GM12872 (cell line): ENCODE measurements at regions not wholly inside any gene's neighbourhood (a gene's known extent, or its start where the extent isn't known, plus 50 kb on each side); places are given as distances from the start of the nearest gene placed in this dataset.

Experiments used
- CTCF ChIP-seq: IDR thresholded peaks from 3 replicates; pipeline ENCODE4 v1.5.1; 2011; ENCODE audit warnings: low read depth, mild to moderate bottlenecking, low read length, moderate library complexity; ENCODE audit not compliant: insufficient read depth

DNA sequence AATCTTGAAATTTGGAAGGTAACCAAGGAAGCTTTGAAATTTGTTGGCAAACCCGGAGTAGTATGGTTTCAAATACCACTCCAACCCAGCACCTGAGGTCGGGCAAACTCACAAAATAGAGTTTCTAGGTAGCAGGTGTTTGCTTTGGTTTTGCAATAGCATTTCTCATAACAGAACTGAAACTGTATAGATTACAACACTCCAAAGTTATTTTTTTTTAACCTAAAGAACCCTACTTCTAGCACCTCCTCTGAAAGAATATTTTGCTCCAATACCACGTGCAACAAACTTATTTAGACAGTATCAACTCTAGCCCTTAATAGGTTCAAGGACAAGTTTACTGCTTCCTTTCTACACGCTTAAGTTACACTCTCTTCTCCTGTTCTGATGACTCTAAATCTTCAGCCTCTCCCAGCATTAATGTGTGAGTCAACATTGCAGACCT lies 178.5 kb upstream of the FMN2 start:
- no peak for TF ChIP-seq CTCF

DNA sequence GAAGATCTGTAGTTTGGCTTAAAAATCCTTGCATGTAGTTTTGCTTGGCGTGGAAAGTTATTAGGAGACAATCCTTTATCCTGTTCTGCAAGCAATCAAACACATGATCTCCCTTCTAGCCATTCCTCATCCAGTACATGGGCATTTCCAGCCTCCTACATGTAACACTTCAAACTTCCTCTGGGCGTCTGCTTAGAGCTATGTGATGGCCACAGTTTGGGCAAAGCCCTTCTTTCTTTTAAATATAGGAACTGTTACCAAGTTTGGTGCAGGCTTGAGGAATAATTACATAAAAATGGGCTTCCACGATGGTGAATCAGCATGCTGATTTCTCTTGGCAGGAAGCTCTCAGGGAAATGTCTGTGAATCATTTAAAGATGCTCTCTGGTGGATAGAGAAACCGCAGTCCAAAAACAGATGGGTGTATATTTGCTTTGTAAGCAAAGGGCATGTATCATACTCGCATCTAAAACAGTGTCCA lies 176.9 kb upstream of the FMN2 start:
- TF ChIP-seq CTCF, result no peak

DNA sequence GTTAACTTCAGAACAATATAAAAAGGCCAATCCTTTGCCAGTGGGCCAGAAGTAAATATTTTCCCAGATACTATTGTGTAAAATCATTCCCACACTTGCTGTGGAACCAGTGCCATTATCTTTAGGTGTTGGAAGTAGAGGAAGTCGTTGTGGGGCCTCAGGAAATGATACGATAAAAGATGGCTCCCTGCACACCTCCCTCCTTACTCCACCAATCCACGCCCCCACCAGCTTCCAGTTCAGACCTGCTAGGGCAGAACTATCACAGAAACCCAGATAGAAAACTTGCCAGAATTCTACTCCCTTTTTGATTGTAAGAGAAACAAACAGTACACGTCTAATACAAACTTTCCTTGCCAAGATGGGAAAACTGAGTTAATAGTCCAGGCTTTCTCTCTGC lies 173.0 kb upstream of the FMN2 start:
- no peak for TF ChIP-seq CTCF

GRCh38 chr1:239920214-239920613 lies 171.5 kb upstream of the FMN2 start:
- no peak for TF ChIP-seq CTCF

- TF ChIP-seq CTCF, result no peak
Measured at GRCh38 chr1:239922778-239923522, 168.7 kb upstream of the FMN2 start.

DNA sequence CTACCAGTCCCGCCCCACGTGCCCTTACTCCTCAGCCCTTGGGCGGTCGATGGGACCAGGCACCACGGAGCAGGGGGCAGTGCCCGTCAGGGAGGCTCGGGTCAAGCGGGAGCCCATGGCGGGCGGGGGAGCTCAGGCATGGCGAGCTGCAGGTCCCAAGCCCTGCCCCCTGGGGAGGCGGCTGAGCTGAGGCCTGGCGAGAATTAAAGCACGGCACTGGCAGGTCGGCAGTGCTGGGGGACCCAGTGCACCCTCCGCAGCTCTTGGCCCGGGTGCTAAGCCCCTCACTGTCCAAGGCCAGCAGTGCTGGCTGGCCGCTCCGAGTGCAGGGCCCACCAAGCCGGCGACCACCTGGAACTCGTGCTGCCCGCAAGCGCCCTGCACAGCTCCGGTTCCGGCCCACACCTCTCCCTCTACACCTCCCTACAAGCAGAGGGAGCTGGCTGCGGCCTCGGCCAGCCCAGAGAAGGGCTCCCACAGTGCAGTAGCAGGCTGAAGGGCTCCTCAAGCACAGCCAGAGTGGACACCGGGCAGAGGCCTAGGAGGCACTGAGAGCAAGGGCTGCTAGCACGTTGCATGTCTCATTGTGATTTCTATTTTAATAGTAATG lies 166.8 kb upstream of the FMN2 start:
- no peak for TF ChIP-seq CTCF

DNA sequence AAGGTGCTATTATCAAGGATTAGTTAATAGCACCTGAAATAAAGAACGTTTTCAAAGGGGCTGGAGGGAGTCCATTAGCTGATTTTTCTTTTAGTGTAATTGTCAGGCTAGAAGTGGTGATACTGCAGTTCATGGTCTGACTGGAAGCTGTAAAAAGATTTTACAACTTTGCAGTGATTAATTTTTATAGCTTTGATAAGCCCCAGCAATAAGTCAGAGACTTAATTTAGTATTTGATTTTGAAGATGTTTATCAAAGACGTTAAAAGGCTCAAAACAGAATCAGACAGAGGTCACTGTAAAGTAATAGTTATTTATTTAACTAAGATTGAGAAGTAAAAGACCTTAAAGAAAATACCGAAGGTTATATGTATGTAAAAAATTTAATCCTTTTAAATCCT lies 165.5 kb upstream of the FMN2 start:
- no peak for TF ChIP-seq CTCF
